Retinal pigment epithelial cell (primary cell): ENCODE measurements at regions not wholly inside any gene's neighbourhood (a gene's known extent, or its start where the extent isn't known, plus 50 kb on each side); places are given as distances from the start of the nearest gene placed in this dataset.
"Not testable (repeated sequence)": the region's sequence is repeated elsewhere in the genome, so short reads cannot be mapped to it uniquely, and the experiment has no call there.

ENCODE experiments used
- DNase-seq: peaks from one replicate; pipeline ENCODE4 v3.0.0-alpha.2; 2010; ENCODE audit warnings: low read depth
- H3K4me3 ChIP-seq: 2 replicates; pipeline ENCODE4 v1.5.1; 2011; ENCODE audit warnings: mild to moderate bottlenecking, low read length, control low read depth, moderate library complexity
- CTCF ChIP-seq: conservative IDR thresholded peaks from 2 replicates; pipeline ENCODE4 v1.5.1; 2011; ENCODE audit warnings: low read depth, low read length, control low read depth, inconsistent platforms

DNA sequence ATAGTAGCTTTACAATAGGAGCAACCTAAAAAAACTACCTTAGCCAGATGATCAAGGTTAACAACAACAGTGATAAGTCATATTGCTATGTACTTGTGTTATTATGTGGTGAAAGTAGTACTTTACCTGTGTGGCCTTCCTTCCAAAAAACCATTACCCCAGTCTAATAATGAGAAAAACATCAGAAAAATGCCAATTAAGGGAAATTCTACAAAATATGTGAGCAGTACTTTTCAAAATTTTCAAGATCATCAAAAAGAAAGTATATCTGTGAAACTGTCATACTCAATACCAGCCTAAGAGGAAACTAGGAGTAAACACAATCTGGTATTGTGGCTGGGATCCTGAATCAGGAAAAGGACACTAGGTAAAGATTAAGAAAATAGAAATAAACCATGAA lies 165.3 kb upstream of the PKP2 start:
- no peak overlapping the region for H3K4me3 ChIP-seq
- no peak for DNase-seq
- TF ChIP-seq CTCF: no peak

DNA sequence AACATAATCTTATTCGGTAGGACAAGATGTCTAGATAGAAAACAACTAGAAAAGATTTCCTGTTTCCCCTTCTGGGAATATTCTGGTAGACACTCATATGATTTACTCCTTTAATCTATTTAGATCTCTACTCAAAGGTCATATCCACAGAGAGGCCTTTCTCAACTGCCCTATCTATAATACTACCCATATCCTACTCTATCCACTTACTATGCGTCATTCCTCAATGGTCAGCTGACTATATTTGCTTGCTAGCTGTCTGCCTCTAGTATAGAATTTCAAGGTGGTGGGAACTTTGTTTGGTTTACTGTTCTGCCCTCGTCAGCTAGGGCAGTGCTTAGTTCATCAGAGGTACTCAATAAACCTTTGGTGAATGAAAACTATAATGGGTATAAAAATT lies 157.8 kb upstream of the PKP2 start:
- no peak for DNase-seq
- H3K4me3 ChIP-seq: no peak overlapping the region
- no peak for TF ChIP-seq CTCF

DNA sequence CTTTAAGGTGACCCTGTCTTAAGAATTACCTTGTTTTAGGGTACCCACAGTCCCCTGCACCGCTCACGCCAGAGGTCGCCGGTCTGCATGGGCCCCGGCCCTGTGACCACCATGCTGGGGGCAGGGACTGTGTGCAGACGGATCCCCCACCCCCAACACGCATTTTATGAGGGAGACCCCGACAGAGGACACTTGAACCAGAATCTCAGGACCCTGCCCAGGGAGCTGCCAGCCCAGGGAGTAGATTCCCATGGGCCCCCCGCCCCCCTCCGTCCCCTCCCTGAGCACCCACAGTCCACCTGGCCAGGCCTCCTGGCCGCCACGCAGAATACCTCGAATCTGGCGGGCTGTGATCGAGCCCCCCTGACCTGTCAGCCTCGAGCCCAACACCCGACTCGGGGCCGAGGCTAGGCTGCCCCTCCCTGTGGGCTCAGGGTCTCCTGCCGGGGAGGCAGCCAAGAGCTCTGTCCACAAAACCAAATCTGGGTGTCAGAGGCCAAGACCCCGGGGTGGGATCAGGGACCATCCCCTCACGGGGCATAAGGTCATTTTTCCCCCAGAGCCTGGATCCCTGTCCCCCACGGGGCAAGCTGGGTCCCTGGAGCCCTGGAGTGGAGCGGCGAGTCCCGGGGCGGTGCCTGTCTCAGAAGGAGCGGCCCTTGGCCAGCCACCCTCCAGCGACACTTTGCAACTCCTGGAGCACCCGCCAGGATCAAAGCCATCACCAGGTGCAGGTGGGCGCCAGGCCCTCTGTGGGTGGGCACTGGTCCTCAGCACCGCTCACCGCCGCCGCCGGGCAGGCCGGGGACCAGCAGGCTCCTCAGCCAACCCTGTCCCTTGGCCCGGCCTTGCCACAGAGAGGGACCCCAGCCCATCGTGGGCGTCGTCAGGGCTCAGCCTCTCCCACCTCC lies 155.8 kb upstream of the PKP2 start:
- DNase-seq: no peak
- no peak overlapping the region for H3K4me3 ChIP-seq
- TF ChIP-seq CTCF: no peak

DNA sequence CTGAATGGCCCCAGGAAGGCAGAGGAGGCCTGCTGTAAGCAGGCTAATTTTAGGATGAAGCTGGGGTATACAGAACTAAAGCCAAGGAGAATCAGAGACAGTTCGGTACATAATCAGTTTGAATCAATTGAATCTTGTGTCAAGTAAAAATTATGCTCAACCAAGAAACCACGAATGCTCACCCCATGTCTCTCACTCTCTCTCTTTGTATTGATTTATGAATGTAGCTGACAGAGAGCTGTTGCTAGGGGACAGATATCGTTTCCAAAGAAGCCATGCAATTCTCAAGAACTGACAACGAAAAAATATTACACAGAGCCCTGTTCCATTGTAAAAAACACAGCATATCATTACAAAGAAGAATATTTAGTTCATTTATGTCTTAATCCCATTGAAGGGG lies 151.1 kb upstream of the PKP2 start:
- H3K4me3 ChIP-seq: no peak overlapping the region
- TF ChIP-seq CTCF: no peak
- DNase-seq: no peak

- H3K4me3 ChIP-seq: no peak overlapping the region
- TF ChIP-seq CTCF: no peak
- DNase-seq: no peak
These were observed 147.9 kb upstream of the PKP2 start for GRCh38 chr12:33044447-33044846.

- DNase-seq: no peak
- TF ChIP-seq CTCF: no peak
- H3K4me3 ChIP-seq: no peak overlapping the region
These were observed 145.0 kb upstream of the PKP2 start for GRCh38 chr12:33041562-33041961.

- not testable (repeated sequence) for DNase-seq
These were observed 137.4 kb upstream of the PKP2 start for GRCh38 chr12:33033999-33034398.

More at GRCh38 chr12:33033999-33034398, 137.4 kb upstream of the PKP2 start:
- H3K4me3 ChIP-seq: not testable (repeated sequence)
